ENCODE measurements at regions not wholly inside any gene's neighbourhood (a gene's known extent, or its start where the extent isn't known, plus 50 kb on each side); places are given as distances from the start of the nearest gene placed in this dataset.

- H3K14ac ChIP-seq (ENCODE audit: low read length) = no peak overlapping the region
- H3K4ac ChIP-seq (ENCODE audit: low read length) = no peak overlapping the region
- H2AFZ ChIP-seq (ENCODE audit: low read length) = no peak overlapping the region
- H2BK15ac ChIP-seq (ENCODE audit: low read length) = no peak overlapping the region
- no peaks in the 10 kb centered on the region for H3K79me1 ChIP-seq (ENCODE audit: low read depth, low read length)
- H4K8ac ChIP-seq (ENCODE audit: low read depth, low read length) = no peak overlapping the region
- H3K9ac ChIP-seq (ENCODE audit: low read depth, low read length, poor library complexity) = no peak overlapping the region
- no peak overlapping the region for H3K4me3 ChIP-seq (ENCODE audit: low read length in 2 of 2)
- WGBS, 2 donors (ENCODE audit: extremely low coverage in 2 of 2, insufficient read length in 2 of 2, insufficient replicate concordance in 1 of 2) = no CpG with 5 or more reads among the region's 1 CpG
- no peaks in the 10 kb centered on the region for H3K9me3 ChIP-seq (replicated peaks in 1 of 2; ENCODE audit: control insufficient read depth in 2 of 2, insufficient read depth in 1 of 2, low read depth in 1 of 2, low read length in 2 of 2)
- H2BK120ac ChIP-seq (ENCODE audit: low read depth, low read length) = no peak overlapping the region
- no peak overlapping the region for H2AK5ac ChIP-seq (ENCODE audit: low read depth, low read length)
- no peak for DNase-seq (ENCODE audit: low spot score)
- no peaks in the 10 kb centered on the region for H3K4me1 ChIP-seq (ENCODE audit: control insufficient read depth in 2 of 2, insufficient read depth in 1 of 2, low read depth in 1 of 2, low read length in 2 of 2)
- H3K27me3 ChIP-seq (ENCODE audit: control insufficient read depth in 3 of 3, insufficient read depth in 3 of 3, low read depth in 1 of 3, low read length in 3 of 3) = no peaks in the 10 kb centered on the region
- no peak overlapping the region for H2BK12ac ChIP-seq (ENCODE audit: low read length)
- no peak overlapping the region for H4K91ac ChIP-seq (ENCODE audit: low read depth, low read length, poor library complexity)
- H3K36me3 ChIP-seq (replicated peaks in 1 of 2; ENCODE audit: control insufficient read depth in 2 of 2, insufficient read depth in 2 of 2, low read length in 2 of 2) = no peaks in the 10 kb centered on the region
- H2BK5ac ChIP-seq (ENCODE audit: low read length) = no peak overlapping the region
- H3K18ac ChIP-seq (ENCODE audit: low read length) = no peak overlapping the region
- H3K27ac ChIP-seq (replicated peaks; ENCODE audit: low read length) = no peak overlapping the region
- H3K4me2 ChIP-seq (ENCODE audit: insufficient read depth, low read length, poor library complexity, severe bottlenecking) = no peak overlapping the region
- H3K23ac ChIP-seq (ENCODE audit: low read depth, low read length, poor library complexity) = no peak overlapping the region
These were observed 503.4 kb upstream of the CBLB start for GRCh38 chr3:106371971-106372805.

- Histone ChIP-seq H2BK5ac (ENCODE audit: low read length) (no peak overlapping the region), H3K23ac (ENCODE audit: low read depth, low read length, poor library complexity) (no peak overlapping the region), H4K91ac (ENCODE audit: low read depth, low read length, poor library complexity) (no peak overlapping the region), H3K79me1 (ENCODE audit: low read depth, low read length) (no peaks in the 10 kb centered on the region), H3K4me2 (ENCODE audit: insufficient read depth, low read length, poor library complexity, severe bottlenecking) (no peak overlapping the region), H3K27ac (replicated peaks; ENCODE audit: low read length) (no peak overlapping the region), H3K9ac (ENCODE audit: low read depth, low read length, poor library complexity) (no peak overlapping the region), H4K8ac (ENCODE audit: low read depth, low read length) (no peak overlapping the region), H3K4me1 (ENCODE audit: control insufficient read depth in 2 of 2, insufficient read depth in 1 of 2, low read depth in 1 of 2, low read length in 2 of 2) (no peaks in the 10 kb centered on the region), H2AFZ (ENCODE audit: low read length) (no peak overlapping the region), H2BK12ac (ENCODE audit: low read length) (no peak overlapping the region), H2AK5ac (ENCODE audit: low read depth, low read length) (no peak overlapping the region), H3K9me3 (replicated peaks in 1 of 2; ENCODE audit: control insufficient read depth in 2 of 2, insufficient read depth in 1 of 2, low read depth in 1 of 2, low read length in 2 of 2) (no peaks in the 10 kb centered on the region), H3K18ac (ENCODE audit: low read length) (no peak overlapping the region), H3K14ac (ENCODE audit: low read length) (no peak overlapping the region), H3K27me3 (ENCODE audit: control insufficient read depth in 3 of 3, insufficient read depth in 3 of 3, low read depth in 1 of 3, low read length in 3 of 3) (no peaks in the 10 kb centered on the region), H2BK15ac (ENCODE audit: low read length) (no peak overlapping the region), H3K36me3 (replicated peaks in 1 of 2; ENCODE audit: control insufficient read depth in 2 of 2, insufficient read depth in 2 of 2, low read length in 2 of 2) (no peaks in the 10 kb centered on the region), H3K4me3 (ENCODE audit: low read length in 2 of 2) (no peak overlapping the region), H3K4ac (ENCODE audit: low read length) (no peak overlapping the region), H2BK120ac (ENCODE audit: low read depth, low read length) (no peak overlapping the region)
- no peak for DNase-seq (ENCODE audit: low spot score)
- WGBS, 2 donors (ENCODE audit: extremely low coverage in 2 of 2, insufficient read length in 2 of 2, insufficient replicate concordance in 1 of 2) = no CpG with 5 or more reads among the region's 1 CpG
These were observed 504.0 kb upstream of the CBLB start for GRCh38 chr3:106372806-106373190.

- H2BK12ac ChIP-seq (ENCODE audit: low read length) = no peak overlapping the region
- H3K4ac ChIP-seq (ENCODE audit: low read length) = no peak overlapping the region
- no peak overlapping the region for H4K91ac ChIP-seq (ENCODE audit: low read depth, low read length, poor library complexity)
- no peak for DNase-seq (ENCODE audit: low spot score)
- H4K8ac ChIP-seq (ENCODE audit: low read depth, low read length) = no peak overlapping the region
- no peak overlapping the region for H2BK120ac ChIP-seq (ENCODE audit: low read depth, low read length)
- no peak overlapping the region for H3K14ac ChIP-seq (ENCODE audit: low read length)
- WGBS, 2 donors (ENCODE audit: extremely low coverage in 2 of 2, insufficient read length in 2 of 2, insufficient replicate concordance in 1 of 2) = no CpG with 5 or more reads among the region's 5 CpGs
- no peaks in the 10 kb centered on the region for H3K9me3 ChIP-seq (replicated peaks in 1 of 2; ENCODE audit: control insufficient read depth in 2 of 2, insufficient read depth in 1 of 2, low read depth in 1 of 2, low read length in 2 of 2)
- H3K27me3 ChIP-seq (ENCODE audit: control insufficient read depth in 3 of 3, insufficient read depth in 3 of 3, low read depth in 1 of 3, low read length in 3 of 3) = no peaks in the 10 kb centered on the region
- no peak overlapping the region for H3K23ac ChIP-seq (ENCODE audit: low read depth, low read length, poor library complexity)
- H3K18ac ChIP-seq (ENCODE audit: low read length) = no peak overlapping the region
- no peak overlapping the region for H3K9ac ChIP-seq (ENCODE audit: low read depth, low read length, poor library complexity)
- H2AFZ ChIP-seq (ENCODE audit: low read length) = no peak overlapping the region
- no peaks in the 10 kb centered on the region for H3K36me3 ChIP-seq (replicated peaks in 1 of 2; ENCODE audit: control insufficient read depth in 2 of 2, insufficient read depth in 2 of 2, low read length in 2 of 2)
- no peak overlapping the region for H3K4me3 ChIP-seq (ENCODE audit: low read length in 2 of 2)
- no peak overlapping the region for H2BK5ac ChIP-seq (ENCODE audit: low read length)
- no peak overlapping the region for H3K27ac ChIP-seq (replicated peaks; ENCODE audit: low read length)
- H3K4me1 ChIP-seq (ENCODE audit: control insufficient read depth in 2 of 2, insufficient read depth in 1 of 2, low read depth in 1 of 2, low read length in 2 of 2) = peaks cover 0 to 8% of the 10 kb centered on the region in 2 donors
- no peaks in the 10 kb centered on the region for H3K79me1 ChIP-seq (ENCODE audit: low read depth, low read length)
- H2AK5ac ChIP-seq (ENCODE audit: low read depth, low read length) = no peak overlapping the region
- H2BK15ac ChIP-seq (ENCODE audit: low read length) = no peak overlapping the region
- no peak overlapping the region for H3K4me2 ChIP-seq (ENCODE audit: insufficient read depth, low read length, poor library complexity, severe bottlenecking)
These were observed 507.3 kb upstream of the CBLB start for GRCh38 chr3:106376016-106376570.

DNA sequence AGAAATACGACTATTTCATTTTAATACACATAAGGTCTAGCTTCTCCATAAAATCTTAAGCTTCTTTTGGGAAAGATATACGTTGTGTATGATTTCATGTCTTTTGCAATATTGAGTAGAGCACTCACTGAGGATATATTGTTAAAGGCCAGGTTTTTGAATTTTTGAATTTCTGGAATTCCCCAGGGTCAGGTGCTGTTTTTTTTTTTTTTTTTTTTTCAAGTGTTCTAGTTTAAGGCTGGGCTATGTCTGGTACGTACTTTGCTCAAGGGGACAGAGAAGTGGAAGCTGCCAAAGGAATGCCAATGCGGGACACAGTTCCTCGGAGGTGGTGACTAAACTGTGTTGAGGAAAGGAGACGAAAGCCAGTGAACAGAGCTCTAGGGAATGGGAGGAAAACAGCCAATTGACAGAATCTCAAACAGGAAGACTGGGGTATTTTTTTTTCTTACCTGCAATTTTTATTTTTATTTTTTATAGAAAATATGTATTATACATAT lies 510.5 kb upstream of the CBLB start:
- Histone ChIP-seq H3K4me3 (ENCODE audit: low read length in 2 of 2) (no peak overlapping the region), H2BK12ac (ENCODE audit: low read length) (no peak overlapping the region), H3K9me3 (replicated peaks in 1 of 2; ENCODE audit: control insufficient read depth in 2 of 2, insufficient read depth in 1 of 2, low read depth in 1 of 2, low read length in 2 of 2) (no peaks in the 10 kb centered on the region), H2BK120ac (ENCODE audit: low read depth, low read length) (no peak overlapping the region), H3K4me2 (ENCODE audit: insufficient read depth, low read length, poor library complexity, severe bottlenecking) (no peak overlapping the region), H2BK15ac (ENCODE audit: low read length) (no peak overlapping the region), H4K91ac (ENCODE audit: low read depth, low read length, poor library complexity) (no peak overlapping the region), H3K27me3 (ENCODE audit: control insufficient read depth in 3 of 3, insufficient read depth in 3 of 3, low read depth in 1 of 3, low read length in 3 of 3) (no peaks in the 10 kb centered on the region), H3K79me1 (ENCODE audit: low read depth, low read length) (no peaks in the 10 kb centered on the region), H3K27ac (replicated peaks; ENCODE audit: low read length) (no peak overlapping the region), H3K14ac (ENCODE audit: low read length) (no peak overlapping the region), H3K9ac (ENCODE audit: low read depth, low read length, poor library complexity) (no peak overlapping the region), H2AFZ (ENCODE audit: low read length) (no peak overlapping the region), H3K18ac (ENCODE audit: low read length) (no peak overlapping the region), H3K36me3 (replicated peaks in 1 of 2; ENCODE audit: control insufficient read depth in 2 of 2, insufficient read depth in 2 of 2, low read length in 2 of 2) (no peaks in the 10 kb centered on the region), H3K23ac (ENCODE audit: low read depth, low read length, poor library complexity) (no peak overlapping the region), H2BK5ac (ENCODE audit: low read length) (no peak overlapping the region), H2AK5ac (ENCODE audit: low read depth, low read length) (no peak overlapping the region), H4K8ac (ENCODE audit: low read depth, low read length) (no peak overlapping the region), H3K4ac (ENCODE audit: low read length) (no peak overlapping the region), H3K4me1 (ENCODE audit: control insufficient read depth in 2 of 2, insufficient read depth in 1 of 2, low read depth in 1 of 2, low read length in 2 of 2) (peaks cover 0 to 11% of the 10 kb centered on the region in 2 donors)
- DNase-seq (ENCODE audit: low spot score) = no peak
- WGBS, 2 donors (ENCODE audit: extremely low coverage in 2 of 2, insufficient read length in 2 of 2, insufficient replicate concordance in 1 of 2) = no CpG with 5 or more reads among the region's 6 CpGs

Data from neuronal stem cell (in vitro differentiated cells).